ENCODE measurements at regions not wholly inside any gene's neighbourhood (a gene's known extent, or its start where the extent isn't known, plus 50 kb on each side); places are given as distances from the start of the nearest gene placed in this dataset.

DNA sequence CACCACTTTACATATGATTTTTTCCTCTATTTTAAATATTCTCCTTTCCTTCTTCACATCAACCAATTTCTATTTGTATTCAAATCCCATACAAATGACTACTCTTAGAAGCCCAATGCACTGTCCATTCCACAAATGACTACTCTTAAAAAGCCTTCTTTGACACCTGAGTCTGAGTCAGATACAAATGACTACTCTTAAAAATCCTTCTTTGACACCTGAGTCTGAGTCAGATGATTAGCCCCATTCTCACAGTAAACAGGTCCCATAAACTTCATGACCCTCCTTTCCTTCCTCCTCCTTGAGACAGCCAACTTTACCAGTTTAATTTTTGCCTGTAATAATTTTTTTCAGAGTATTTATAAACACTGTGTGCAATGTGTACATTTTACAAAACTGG is 231.3 kb upstream of the USP25 start:
- Histone ChIP-seq H3T11ph (ENCODE audit: low read length) (no peak overlapping the region), H3K4me2 (ENCODE audit: insufficient read depth, insufficient read length, low read length) (no peak overlapping the region), H2BK120ac (ENCODE audit: low read depth, low read length, poor library complexity, severe bottlenecking) (no peak overlapping the region), H3K79me1 (ENCODE audit: insufficient read depth, low read depth, low read length, poor library complexity, severe bottlenecking) (no peaks in the 10 kb centered on the region), H4K8ac (replicated peaks; ENCODE audit: insufficient read length, low read depth, low read length) (no peak overlapping the region), H3K14ac (ENCODE audit: insufficient read depth, low read length) (no peak overlapping the region), H2BK20ac (ENCODE audit: low read depth, low read length, poor library complexity, severe bottlenecking) (no peak overlapping the region), H3K4ac (ENCODE audit: low read depth, low read length) (no peak overlapping the region), H3K23me2 (ENCODE audit: insufficient read length, low read depth, low read length, poor library complexity, severe bottlenecking) (no peaks in the 10 kb centered on the region), H4K20me1 (ENCODE audit: control insufficient read depth, insufficient read depth, insufficient read length) (no peaks in the 10 kb centered on the region), H2AFZ (ENCODE audit: low read length) (no peak overlapping the region), H4K91ac (ENCODE audit: insufficient read length, low read depth, low read length) (no peak overlapping the region), H3K9ac (ENCODE audit: extremely low read depth, insufficient read length, low read length) (no peak overlapping the region), H2BK12ac (ENCODE audit: insufficient read length, low read depth, low read length) (no peak overlapping the region), H2BK15ac (ENCODE audit: low read depth, low read length) (no peak overlapping the region), H3K27ac (ENCODE audit: insufficient read length, low read depth, low read length) (no peak overlapping the region), H3K27me3 (ENCODE audit: insufficient read depth, low read length) (no peaks in the 10 kb centered on the region), H3K79me2 (ENCODE audit: insufficient read depth, low read length) (no peaks in the 10 kb centered on the region), H3K18ac (ENCODE audit: insufficient read length, low read depth, low read length) (no peak overlapping the region), H2AK5ac (ENCODE audit: insufficient read length, low read length) (no peak overlapping the region), H3K4me1 (ENCODE audit: insufficient read depth, low read length) (no peaks in the 10 kb centered on the region), H3K23ac (ENCODE audit: insufficient read length, low read depth, low read length) (no peak overlapping the region), H3K56ac (ENCODE audit: insufficient read length, low read depth, low read length) (no peak overlapping the region), H4K5ac (ENCODE audit: insufficient read length, low read depth, low read length) (no peak overlapping the region), H2BK5ac (ENCODE audit: insufficient read length, low read length) (no peak overlapping the region), H3K9me3 (ENCODE audit: control insufficient read depth, low read depth, low read length) (no peaks in the 10 kb centered on the region)
- Mint-ChIP-seq H3K27ac (no peak overlapping the region), H3K27me3 (ENCODE audit: low read depth) (no peaks in the 10 kb centered on the region), H3K4me3 (no peak overlapping the region), H3K9me3 (no peaks in the 10 kb centered on the region), H3K36me3 (ENCODE audit: insufficient read depth in 1 of 3, low read depth in 3 of 3) (no peaks in the 10 kb centered on the region), H3K4me1 (no peaks in the 10 kb centered on the region)
- TF ChIP-seq CTCF (conservative IDR thresholded peaks at IDR 0.05), result no peak
- DNase-seq, result no peak
